HG03097 (cell line): ENCODE measurements at regions not wholly inside any gene's neighbourhood (a gene's known extent, or its start where the extent isn't known, plus 50 kb on each side); places are given as distances from the start of the nearest gene placed in this dataset.
"Not testable (repeated sequence)": the region's sequence is repeated elsewhere in the genome, so short reads cannot be mapped to it uniquely, and the experiment has no call there.

ENCODE experiments used
- ATAC-seq: cut with Tn5 transposase; IDR thresholded peaks from one replicate; pipeline ENCODE4 v1.9.1; 2021; ENCODE audit not compliant: unreplicated experiment, low FRiP score

DNA sequence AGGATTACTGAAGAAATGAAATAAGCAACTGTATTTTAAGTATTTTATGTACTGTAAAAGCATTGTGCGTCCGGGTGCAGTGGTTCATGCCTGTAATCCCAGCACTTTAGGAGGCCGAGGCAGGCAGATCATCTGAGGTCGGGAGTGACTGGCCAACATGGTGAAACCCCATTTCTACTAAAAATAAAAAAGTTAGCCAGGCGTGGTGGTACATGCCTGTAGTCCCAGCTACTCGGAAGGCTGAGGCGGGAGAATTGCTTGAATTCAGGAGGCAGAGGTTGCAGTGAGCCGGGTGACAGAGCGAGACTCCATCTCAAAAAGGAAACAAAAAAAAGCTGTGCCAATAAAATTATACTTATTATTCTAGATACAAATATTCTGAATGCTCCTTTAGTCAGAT lies 215.4 kb upstream of the DMRT1 start:
- ATAC-seq: not testable (repeated sequence)

- no peak for ATAC-seq
Measured at GRCh38 chr9:626596-626995, 214.9 kb upstream of the DMRT1 start.

- ATAC-seq: no peak
Measured at GRCh38 chr9:627336-627970, 214.0 kb upstream of the DMRT1 start.

DNA sequence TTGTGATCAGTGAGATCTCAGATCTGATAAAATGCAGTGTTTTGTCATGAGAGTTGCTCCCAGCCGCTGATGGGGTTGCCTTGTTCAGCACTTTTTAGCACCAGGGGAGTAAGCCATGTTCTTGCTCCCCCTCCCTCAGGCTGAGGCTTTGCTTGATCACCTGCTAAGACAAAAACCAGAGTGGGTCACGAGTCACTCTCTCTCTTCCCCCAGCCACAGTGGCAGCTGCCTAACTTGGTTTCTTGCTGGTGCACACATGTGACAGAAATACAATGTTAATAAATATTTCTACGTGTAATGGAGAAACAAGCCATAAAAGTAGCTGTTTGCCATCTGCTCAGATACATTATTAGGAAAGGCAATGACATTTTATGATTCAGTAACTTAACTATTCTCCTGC lies 212.4 kb upstream of the DMRT1 start:
- ATAC-seq: no peak

GRCh38 chr9:630817-631216 lies 210.7 kb upstream of the DMRT1 start:
- ATAC-seq: no peak

GRCh38 chr9:631596-631995 lies 209.9 kb upstream of the DMRT1 start:
- no peak for ATAC-seq

- no peak for ATAC-seq
Measured at GRCh38 chr9:633461-633860, 208.0 kb upstream of the DMRT1 start.

GRCh38 chr9:636931-637591 lies 204.4 kb upstream of the DMRT1 start:
- ATAC-seq: no peak

- no peak for ATAC-seq
Measured at GRCh38 chr9:638152-638551, 203.3 kb upstream of the DMRT1 start.

GRCh38 chr9:642014-642413 lies 199.5 kb upstream of the DMRT1 start:
- ATAC-seq: no peak

GRCh38 chr9:643966-644365 lies 197.5 kb upstream of the DMRT1 start:
- ATAC-seq: no peak

DNA sequence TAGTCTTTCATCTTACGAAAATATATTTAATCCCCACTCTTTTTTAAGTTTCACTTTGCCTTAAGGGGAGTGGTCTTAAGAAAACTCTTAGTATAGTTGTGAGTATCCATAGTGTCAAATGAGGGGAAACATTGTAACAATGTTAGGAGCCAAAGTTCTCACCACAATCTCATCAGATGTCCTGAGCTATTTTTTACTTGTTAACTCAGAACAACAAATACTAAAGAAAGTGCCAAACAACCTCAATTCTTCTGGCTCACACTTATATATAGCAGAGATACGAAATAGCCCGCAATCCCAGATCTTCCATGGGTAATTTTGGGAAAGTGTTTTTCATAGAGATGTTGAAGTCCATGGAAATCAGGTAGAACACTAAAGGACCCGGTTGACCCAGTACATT lies 194.0 kb upstream of the DMRT1 start:
- ATAC-seq: no peak

DNA sequence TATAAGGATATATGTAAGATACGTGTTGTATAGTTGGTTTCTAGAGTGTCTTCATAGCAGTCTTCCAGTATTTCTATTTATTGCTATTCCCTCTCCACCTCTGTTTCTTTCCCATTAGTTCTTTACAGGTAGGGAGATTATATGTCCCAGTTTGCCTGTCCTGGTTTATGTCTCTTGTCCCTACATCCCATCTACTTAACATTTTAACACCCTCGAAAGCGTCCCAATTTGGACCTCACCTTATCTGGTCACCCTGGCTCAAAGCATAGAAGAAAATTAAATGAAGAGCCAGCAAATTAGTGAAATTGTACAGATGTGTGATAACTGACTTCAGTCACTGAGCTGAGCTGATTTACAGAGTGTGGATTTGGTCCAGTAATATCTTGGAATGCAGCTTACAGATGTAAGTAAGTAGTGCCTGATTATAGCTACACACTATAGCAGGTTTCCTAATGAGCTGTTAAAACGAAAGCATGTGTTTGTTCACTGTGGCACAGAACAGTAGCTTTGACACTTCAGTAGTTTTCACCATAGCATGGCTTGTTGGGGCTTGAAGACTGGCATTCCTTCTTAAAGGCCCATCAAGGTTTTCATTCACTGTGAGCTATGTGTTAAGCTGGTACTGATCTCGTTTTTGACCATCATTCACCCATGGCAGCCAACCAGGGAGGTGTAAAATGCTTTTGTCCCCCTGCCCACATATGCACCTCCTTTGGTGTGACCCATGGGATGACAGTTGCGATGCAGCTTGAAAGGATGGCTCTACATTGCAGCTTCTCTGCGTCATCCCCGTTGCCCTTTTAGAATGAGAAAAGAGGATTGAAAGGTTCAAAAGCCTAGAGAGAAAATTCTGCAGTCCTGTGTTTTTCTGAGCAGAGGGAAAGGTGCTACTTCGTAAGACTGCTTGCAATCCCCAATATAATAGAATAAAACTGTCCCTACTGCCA lies 192.1 kb upstream of the DMRT1 start:
- ATAC-seq: no peak

GRCh38 chr9:650362-650761 lies 191.1 kb upstream of the DMRT1 start:
- no peak for ATAC-seq

GRCh38 chr9:651371-651770 lies 190.1 kb upstream of the DMRT1 start:
- ATAC-seq: no peak

DNA sequence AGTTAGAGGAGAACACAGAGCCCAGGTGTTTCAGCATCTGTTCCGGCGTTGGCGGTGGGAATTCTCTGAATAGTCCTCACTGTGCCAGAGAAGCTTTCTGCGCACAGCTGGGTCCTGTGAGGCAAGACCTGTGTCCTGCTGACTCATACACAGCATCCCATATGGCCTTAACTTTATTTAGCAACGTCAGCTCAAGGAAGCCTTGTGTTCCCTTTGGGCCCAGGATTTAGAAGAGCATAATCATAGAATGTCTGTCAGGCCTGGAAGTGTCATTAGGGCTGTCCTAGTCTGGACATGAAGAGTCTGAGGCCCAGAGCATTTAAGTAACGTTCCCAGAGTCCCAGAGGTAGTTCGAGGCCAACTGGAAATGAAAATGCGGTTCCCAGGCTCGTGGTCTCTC lies 188.6 kb upstream of the DMRT1 start:
- ATAC-seq: no peak

DNA sequence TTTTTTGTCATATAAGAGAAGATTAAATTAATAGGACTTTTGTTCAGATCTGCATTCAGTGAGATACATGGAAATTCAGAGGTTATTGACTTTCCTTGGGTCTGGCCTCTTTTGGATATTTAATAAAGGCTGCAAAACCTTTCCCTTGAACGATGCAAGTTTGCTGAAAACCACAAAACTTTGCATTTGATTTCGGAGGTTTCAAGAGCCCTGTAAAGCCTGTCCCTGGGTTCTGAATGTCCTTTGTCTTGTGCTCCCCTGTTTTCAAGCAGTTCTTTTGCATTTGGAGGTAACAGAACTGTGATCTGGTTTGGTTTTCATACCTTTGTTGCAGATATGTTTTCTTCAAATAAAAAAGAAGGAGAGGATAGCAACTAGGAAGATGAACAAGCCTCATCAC lies 188.1 kb upstream of the DMRT1 start:
- no peak for ATAC-seq

DNA sequence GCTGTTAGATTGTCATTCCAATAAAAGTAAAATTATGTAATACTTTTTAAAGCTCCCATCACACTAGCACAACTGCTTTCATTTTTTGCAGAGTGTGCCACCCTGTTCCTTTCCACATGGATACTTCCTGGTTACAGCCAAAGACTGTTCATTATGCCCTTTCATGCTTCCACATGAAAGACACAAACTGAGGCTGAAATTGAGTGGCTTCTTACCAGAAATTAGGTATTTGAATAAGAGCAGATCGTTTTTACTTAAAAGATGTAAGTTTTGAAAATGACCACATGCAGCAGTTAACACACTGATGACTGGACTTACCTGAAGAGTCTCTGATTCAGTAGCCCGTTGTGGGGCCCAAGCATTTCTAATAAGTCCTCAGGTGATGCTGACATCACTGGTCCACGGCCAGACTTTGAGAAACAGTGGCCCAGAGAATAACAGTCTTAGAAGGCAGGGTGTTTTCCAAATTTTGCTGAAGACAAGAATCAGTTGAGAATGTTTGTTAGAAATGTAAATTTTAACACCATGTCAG lies 187.6 kb upstream of the DMRT1 start:
- no peak for ATAC-seq

DNA sequence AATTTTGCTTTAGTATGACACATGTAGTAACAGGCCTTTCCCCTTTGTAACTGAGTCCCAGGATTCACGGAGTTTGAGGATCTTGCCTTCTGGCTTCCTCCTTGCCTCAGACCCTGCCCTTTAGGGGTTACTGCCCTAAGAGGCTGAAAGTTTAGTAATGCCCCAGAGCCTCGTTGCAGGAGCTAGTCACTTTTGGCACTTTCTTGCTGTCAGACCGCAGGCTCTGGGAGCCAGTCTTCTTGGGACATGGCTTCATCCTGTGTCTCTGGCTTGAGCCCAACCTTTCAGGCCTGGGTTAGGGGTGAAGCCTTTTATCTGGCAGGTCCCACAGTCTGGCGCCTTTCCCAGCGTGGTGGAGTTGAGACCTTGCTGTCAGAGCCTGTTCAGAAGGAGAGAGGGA lies 185.6 kb upstream of the DMRT1 start:
- ATAC-seq: no peak

DNA sequence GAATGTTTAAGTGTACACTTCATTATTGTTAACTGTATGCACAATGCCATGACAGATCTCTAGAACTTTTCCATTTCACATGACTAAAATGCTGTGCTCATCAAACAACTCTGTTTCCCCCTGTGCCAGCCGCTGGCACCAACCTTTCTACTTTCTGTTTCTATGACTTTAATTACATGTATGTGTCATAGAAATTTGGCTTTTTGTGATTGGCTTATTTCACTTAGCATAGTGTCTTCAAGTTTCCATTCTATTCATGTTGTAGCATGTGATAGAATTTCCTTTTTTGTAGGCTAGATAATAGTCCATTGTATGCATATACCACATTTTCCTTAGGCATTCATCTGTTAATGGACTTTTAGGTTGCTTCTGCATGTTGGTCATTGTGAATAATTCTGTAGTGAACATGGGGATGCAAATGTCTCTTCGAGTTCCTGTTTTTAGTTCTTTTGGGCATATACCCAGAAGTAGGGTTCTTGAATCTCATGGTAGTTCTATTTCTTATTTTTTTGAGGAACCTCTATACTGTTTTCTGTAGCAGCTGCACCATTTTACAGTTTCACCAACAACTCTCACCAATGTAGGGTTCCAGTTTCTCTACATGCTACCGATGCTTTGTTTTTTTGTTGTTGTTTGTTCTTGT lies 184.4 kb upstream of the DMRT1 start:
- no peak for ATAC-seq

GRCh38 chr9:659286-659685 lies 182.2 kb upstream of the DMRT1 start:
- no peak for ATAC-seq
